HG02759 (cell line): ENCODE measurements at regions not wholly inside any gene's neighbourhood (a gene's known extent, or its start where the extent isn't known, plus 50 kb on each side); places are given as distances from the start of the nearest gene placed in this dataset.

Experiments used
- ATAC-seq: cut with Tn5 transposase; IDR thresholded peaks from one replicate; pipeline ENCODE4 v1.9.1; 2021; ENCODE audit warnings: mild to moderate bottlenecking, moderate library complexity; ENCODE audit not compliant: unreplicated experiment

DNA sequence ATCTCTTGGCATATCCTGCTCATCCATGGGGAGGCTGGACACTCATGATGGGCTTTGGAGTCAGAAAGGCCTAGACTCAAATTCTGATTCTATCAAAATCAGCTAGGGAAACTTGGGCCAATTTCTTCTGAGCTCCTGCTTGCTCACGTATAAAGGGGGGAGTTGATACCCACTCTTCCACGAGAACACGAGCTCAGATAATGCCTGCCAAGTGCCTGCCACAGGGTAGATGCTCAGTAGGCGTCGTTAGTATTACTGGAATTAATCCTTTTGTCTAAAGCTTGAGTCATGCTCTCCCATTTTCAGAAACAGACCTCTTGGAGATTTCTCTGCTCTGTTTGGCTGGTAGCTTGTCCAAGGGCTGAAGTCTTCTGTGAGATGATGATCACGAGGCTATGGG, 238.3 kb upstream of the MVB12B start:
- no peak for ATAC-seq

- ATAC-seq, result no peak
These were observed 236.8 kb upstream of the MVB12B start for GRCh38 chr9:126089789-126090188.

DNA sequence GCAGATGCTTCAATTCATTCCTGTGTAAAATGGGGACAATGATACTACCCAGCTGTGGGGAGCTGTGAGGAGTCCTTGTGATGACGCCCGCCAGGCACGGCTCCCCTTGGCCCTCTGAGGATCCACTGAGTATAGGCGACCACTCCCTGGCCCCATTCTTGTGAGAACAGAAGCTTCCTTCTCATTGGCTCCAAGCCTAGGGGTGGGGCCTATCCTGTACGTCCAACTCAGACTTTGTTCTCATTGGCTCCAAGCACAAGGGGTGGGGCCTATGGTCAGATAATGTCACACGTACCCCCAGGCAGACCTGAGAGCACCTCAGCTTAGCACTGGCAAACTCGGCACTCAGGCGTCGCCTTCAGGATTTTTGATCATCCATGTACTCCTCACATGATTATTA, 232.9 kb upstream of the MVB12B start:
- ATAC-seq, result no peak

DNA sequence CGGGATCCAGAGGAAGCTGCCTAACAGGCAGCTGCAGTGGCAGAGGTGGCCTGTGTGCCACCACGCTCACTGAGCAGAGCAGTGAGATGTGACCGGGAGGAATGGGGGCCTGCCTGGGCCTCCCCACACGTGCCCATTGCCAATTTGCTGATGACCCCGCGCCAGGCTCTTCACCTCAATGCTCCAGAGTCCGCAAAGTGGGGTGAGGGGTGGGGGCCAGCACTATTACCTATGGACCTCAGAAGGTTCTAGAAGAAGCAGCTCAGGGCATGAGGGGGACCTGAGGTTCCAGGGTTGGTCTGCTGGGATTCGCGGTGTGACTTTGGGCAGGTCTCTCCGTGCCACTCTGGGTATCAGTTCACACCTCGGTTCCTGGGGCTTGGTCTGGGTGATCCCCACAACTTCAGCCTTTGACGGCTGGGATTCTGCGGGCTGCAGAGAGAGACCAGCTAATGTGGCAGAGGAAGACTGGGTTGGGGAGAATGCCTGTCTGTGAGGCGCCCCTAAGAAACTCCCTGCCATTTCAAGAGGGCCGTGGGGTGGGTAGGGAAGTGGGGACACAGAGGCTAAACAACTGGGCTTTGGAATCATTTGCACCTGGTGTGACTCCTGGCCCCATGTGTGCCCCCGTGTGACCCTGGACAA, 231.0 kb upstream of the MVB12B start:
- no peak for ATAC-seq

DNA sequence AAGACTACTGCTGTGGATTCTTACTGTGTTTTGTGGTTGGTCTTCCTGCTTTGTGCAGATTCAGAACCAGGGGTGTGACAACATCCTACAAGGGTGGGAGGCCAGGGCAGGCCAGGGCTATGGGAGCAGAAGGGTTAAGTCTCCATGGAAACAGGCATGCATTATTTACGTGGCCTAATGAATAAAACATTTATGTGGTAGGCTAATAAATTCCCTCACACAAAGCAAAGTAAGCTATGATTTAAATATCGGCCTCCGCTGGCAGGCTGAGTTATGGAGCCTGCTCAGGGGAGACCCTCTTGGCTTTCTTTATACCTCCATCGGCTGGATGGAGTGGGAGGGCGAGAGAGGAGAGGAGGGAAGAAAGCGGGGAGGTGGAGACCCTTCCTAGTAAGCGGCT, 230.3 kb upstream of the MVB12B start:
- ATAC-seq, result no peak

GRCh38 chr9:126097679-126098078, 228.9 kb upstream of the MVB12B start:
- ATAC-seq, result no peak

- ATAC-seq, result no peak
These were observed 220.2 kb upstream of the MVB12B start for GRCh38 chr9:126106404-126106803.

DNA sequence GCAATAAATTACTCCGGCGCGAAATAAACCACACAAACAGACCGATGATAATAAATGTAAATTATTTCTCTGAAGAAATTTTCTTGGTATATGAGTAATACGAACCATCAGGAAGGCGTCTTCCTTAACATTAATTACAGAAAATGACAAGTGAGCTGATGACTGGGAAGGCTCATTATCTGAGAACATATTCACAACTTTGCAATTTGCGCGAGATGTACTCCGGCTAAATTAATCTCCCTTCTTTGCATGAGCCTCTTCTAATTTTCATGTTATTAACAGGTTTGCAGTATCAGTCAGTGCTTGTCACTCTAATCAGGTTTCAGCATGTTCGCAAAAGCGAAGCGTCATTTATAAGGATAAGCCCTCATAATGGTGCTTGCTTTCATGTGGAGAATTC, 218.9 kb upstream of the MVB12B start:
- ATAC-seq, result no peak

- ATAC-seq, result no peak
These were observed 218.4 kb upstream of the MVB12B start for GRCh38 chr9:126108240-126108639.

- no peak for ATAC-seq
These were observed 217.1 kb upstream of the MVB12B start for GRCh38 chr9:126109575-126109974.

DNA sequence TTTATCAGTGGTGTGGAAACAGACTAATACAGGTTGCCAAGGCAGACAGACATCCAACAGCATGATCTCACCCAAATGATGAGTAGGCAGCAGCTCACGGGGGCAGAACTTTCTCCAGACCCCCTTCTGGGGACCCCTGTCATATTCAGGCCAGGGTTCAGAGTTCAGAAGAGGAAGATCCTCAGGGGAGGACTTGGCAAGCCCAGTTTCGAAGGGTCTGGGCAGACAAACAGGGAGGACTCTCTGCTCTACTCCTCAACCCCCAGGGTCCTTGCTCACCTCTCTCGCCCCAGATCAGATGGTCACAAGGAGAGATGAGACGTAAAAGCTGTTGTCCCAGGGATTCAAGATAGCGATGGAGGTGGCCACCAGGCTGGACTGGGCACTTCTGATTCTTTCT, 215.1 kb upstream of the MVB12B start:
- ATAC-seq, result no peak

- no peak for ATAC-seq
These were observed 214.4 kb upstream of the MVB12B start for GRCh38 chr9:126112135-126112720.

DNA sequence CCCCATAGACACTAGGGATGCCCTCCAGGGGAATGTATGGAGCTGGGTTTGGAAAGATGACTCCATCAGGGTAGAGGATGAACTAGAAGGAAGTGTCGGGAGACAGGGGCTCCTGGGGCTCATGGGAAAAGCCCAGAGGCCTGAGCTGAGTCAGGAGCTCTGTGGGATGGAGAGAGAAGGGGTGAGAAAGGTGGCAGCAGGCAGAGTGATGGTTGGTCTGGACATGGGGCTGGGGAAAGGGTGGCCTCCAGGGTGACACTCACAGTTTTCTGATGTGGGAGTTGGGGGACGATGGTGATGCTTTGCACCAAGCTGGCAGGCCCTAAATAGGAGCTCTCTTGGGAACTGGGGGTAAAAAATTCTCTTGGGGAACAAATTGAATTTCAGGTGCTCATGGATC, 213.5 kb upstream of the MVB12B start:
- ATAC-seq, result no peak

DNA sequence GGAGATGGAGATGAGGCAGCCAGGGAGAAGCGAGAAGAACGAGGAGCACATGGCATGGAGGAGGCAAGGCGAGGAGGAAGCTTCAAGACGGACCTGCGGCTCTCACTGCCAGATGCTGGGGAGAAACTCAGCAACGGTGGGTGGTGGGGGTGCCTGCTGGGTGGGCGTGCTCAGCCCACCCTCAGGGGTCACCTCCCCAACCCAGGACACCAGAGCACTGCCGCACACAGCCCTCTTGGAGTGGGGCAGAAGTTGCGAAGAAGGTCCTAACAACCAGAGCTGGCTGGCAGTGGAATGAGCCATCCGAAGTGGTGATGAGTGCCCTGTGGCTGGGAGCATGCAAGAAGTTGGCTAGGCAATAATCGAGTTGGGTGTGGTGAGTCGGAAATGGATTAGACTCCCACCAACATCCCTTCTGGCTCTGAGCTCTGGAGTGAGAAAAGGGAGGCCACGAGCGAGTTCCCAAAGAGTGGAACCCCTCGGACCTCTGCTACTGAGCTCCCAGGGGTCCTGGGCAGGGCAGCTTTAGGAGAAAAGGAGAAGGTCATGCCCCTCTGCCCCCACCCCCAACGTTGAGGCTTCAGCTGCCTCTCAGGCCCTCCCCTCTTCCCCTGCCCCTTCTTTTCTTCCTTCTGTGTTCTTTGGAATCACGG, 212.7 kb upstream of the MVB12B start:
- no peak for ATAC-seq

DNA sequence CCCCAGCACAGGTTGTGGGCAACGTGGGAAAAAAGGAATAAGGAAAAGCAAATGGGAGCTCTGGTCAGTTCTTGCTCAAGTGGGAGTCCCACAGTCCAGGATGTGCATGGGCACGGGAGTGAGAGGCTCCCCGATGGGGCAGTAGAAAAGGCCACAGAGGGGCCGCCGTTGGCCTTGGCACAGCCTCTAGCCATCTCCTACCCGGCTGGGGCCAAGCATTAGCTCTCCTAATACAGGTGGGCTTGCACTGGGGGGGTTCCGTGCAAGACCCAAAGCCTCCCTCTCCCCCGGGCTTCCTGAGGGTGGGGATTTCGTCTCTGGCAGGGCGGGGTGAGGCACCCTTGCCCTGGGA, 212.2 kb upstream of the MVB12B start:
- ATAC-seq, result no peak

- ATAC-seq, result no peak
These were observed 211.7 kb upstream of the MVB12B start for GRCh38 chr9:126114850-126115460.

GRCh38 chr9:126116351-126117157, 210.1 kb upstream of the MVB12B start:
- ATAC-seq, result no peak

DNA sequence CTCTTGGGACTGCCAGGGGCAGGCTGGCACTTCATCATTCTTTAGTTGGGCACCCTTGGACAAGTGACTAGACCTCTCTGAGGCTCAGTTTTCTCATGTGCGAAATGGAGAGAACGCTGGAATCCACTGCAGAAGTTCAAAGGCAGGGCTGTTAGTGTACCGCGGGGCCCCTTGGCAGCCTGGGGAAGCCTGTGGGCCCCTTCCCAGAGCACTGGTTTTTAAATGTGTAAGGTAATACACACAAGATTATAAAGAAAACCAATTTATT, 209.5 kb upstream of the MVB12B start:
- no peak for ATAC-seq

DNA sequence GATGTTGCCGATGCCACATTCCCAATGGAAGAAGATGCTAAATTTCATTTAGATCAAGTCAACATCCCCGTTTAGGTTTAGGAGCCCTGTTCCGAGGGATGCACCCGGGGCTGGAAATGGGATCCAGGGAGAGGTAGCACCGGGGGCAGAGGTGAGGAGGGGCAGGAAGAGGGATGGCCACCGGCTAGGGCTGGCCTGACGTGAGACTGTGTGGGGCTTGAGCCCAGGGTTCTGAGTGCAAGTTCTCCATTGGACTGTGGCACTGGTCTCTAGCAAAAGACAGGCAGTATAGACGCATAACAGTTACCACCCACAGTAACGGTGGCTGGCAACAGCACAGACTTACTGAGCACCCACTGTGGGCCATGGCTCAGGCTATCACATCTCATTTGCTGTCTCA, 209.0 kb upstream of the MVB12B start:
- no peak for ATAC-seq

DNA sequence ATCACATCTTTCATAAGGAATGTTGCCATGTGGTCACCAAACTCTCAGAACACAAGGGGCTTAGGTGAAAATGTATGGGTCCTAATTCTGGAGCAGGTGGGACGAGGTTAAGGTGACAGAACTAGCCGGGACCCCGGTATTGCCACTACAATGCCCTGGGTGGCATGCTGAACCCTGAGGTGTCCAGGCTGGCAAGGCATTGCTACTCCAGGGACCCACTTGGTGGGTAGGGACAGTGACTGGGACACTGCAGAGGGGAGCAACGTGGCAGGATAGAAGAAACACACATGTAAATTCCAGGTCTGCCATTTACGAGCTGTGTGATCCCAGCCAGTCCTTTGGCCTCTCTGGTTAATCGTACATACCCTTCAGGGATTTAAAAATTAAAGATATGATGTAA, 206.9 kb upstream of the MVB12B start:
- no peak for ATAC-seq

- ATAC-seq, result no peak
These were observed 203.6 kb upstream of the MVB12B start for GRCh38 chr9:126122901-126123616.
